ENCODE measurements at regions not wholly inside any gene's neighbourhood (a gene's known extent, or its start where the extent isn't known, plus 50 kb on each side); places are given as distances from the start of the nearest gene placed in this dataset.

- no peak for DNase-seq
These were observed 123.8 kb upstream of the DLX2 start for GRCh38 chr2:172226244-172227061.

GRCh38 chr2:172227719-172228118, 125.0 kb upstream of the DLX2 start:
- DNase-seq, result peak; percentile 72
- in situ Hi-C loops (cut with MboI; ENCODE audit: low pct_unique_long_range_greater_than_20kb, low sequenced_read_pairs), result no loop called here

More at GRCh38 chr2:172226244-172227061, 123.8 kb upstream of the DLX2 start:
- in situ Hi-C loops (cut with MboI; ENCODE audit: low pct_unique_long_range_greater_than_20kb, low sequenced_read_pairs), result no loop called here

GRCh38 chr2:172228177-172228808, 125.6 kb upstream of the DLX2 start:
- in situ Hi-C loops (cut with MboI; ENCODE audit: low pct_unique_long_range_greater_than_20kb, low sequenced_read_pairs), result no loop called here
- no peak for DNase-seq

GRCh38 chr2:172229125-172229524, 126.4 kb upstream of the DLX2 start:
- no peak for DNase-seq
- in situ Hi-C loops (cut with MboI; ENCODE audit: low pct_unique_long_range_greater_than_20kb, low sequenced_read_pairs), result no loop called here

- in situ Hi-C loops (cut with MboI; ENCODE audit: low pct_unique_long_range_greater_than_20kb, low sequenced_read_pairs), result no loop called here
- no peak for DNase-seq
These were observed 127.7 kb upstream of the DLX2 start for GRCh38 chr2:172230332-172230888.

- DNase-seq, result no peak
- in situ Hi-C loops (cut with MboI; ENCODE audit: low pct_unique_long_range_greater_than_20kb, low sequenced_read_pairs), result no loop called here
These were observed 128.2 kb upstream of the DLX2 start for GRCh38 chr2:172230889-172231401.

GRCh38 chr2:172231508-172231907, 128.8 kb upstream of the DLX2 start:
- in situ Hi-C loops (cut with MboI; ENCODE audit: low pct_unique_long_range_greater_than_20kb, low sequenced_read_pairs), result no loop called here
- no peak for DNase-seq

GRCh38 chr2:172232708-172233396, 130.2 kb upstream of the DLX2 start:
- in situ Hi-C loops (cut with MboI; ENCODE audit: low pct_unique_long_range_greater_than_20kb, low sequenced_read_pairs), result no loop called here
- DNase-seq, result no peak

GRCh38 chr2:172233987-172234715, 131.5 kb upstream of the DLX2 start:
- in situ Hi-C loops (cut with MboI; ENCODE audit: low pct_unique_long_range_greater_than_20kb, low sequenced_read_pairs), result no loop called here
- no peak for DNase-seq

- peak; percentile 89 for DNase-seq
- in situ Hi-C loops (cut with MboI; ENCODE audit: low pct_unique_long_range_greater_than_20kb, low sequenced_read_pairs), result no loop called here
These were observed 132.3 kb upstream of the DLX2 start for GRCh38 chr2:172234716-172235691.

GRCh38 chr2:172239944-172240590, 137.4 kb upstream of the DLX2 start:
- DNase-seq, result no peak
- in situ Hi-C loops (cut with MboI; ENCODE audit: low pct_unique_long_range_greater_than_20kb, low sequenced_read_pairs), result no loop called here

- DNase-seq, result no peak
- in situ Hi-C loops (cut with MboI; ENCODE audit: low pct_unique_long_range_greater_than_20kb, low sequenced_read_pairs), result no loop called here
These were observed 138.5 kb upstream of the DLX2 start for GRCh38 chr2:172241222-172241621.

GRCh38 chr2:172242471-172242870, 139.8 kb upstream of the DLX2 start:
- DNase-seq, result no peak
- in situ Hi-C loops (cut with MboI; ENCODE audit: low pct_unique_long_range_greater_than_20kb, low sequenced_read_pairs), result no loop called here

- in situ Hi-C loops (cut with MboI; ENCODE audit: low pct_unique_long_range_greater_than_20kb, low sequenced_read_pairs), result no loop called here
- no peak for DNase-seq
These were observed 140.3 kb upstream of the DLX2 start for GRCh38 chr2:172242961-172243360.

GRCh38 chr2:172244419-172245130, 141.9 kb upstream of the DLX2 start:
- in situ Hi-C loops (cut with MboI; ENCODE audit: low pct_unique_long_range_greater_than_20kb, low sequenced_read_pairs), result no loop called here
- DNase-seq, result no peak

GRCh38 chr2:172246649-172247048, 143.9 kb upstream of the DLX2 start:
- peak; percentile 78 for DNase-seq
- in situ Hi-C loops (cut with MboI; ENCODE audit: low pct_unique_long_range_greater_than_20kb, low sequenced_read_pairs), result no loop called here

- no peak for DNase-seq
- in situ Hi-C loops (cut with MboI; ENCODE audit: low pct_unique_long_range_greater_than_20kb, low sequenced_read_pairs), result no loop called here
These were observed 144.5 kb upstream of the DLX2 start for GRCh38 chr2:172247203-172247602.
